NCI-H1092 (cell line): ENCODE measurements at regions not wholly inside any gene's neighbourhood (a gene's known extent, or its start where the extent isn't known, plus 50 kb on each side); places are given as distances from the start of the nearest gene placed in this dataset.
"Not testable (repeated sequence)": the region's sequence is repeated elsewhere in the genome, so short reads cannot be mapped to it uniquely, and the experiment has no call there.

ENCODE experiments used
- DNase-seq: peaks from one replicate; lab custom pipeline; 2025; lab: John Stamatoyannopoulos, UW

DNA sequence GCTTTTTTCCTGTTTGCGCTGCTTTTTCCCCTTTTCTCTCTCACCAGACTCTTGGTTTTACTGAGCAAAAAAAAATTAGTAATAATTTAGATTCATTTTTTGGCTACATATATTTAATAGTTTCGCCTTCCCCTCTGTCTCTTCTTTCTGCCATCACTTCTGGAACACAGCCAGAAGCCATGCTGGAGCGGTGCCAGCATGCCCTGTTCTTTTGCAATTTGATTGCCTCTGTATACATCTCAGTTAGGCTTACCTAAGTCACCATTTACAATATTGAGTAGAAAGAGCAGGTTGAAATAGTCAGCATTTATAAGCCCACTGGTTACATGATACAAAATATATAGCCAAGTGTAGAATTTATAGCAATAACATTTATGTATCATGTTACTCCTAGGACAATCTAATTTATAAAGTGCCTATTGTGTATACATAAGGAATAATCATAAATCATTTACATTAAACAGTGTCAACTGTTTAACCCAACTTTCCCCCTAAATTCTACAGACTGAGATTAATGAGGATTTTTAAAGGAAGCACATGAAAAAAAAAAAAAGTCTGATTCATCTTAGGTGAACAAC is 413.8 kb upstream of the SOX5 start:
- DNase-seq, result peak; percentile 27

DNA sequence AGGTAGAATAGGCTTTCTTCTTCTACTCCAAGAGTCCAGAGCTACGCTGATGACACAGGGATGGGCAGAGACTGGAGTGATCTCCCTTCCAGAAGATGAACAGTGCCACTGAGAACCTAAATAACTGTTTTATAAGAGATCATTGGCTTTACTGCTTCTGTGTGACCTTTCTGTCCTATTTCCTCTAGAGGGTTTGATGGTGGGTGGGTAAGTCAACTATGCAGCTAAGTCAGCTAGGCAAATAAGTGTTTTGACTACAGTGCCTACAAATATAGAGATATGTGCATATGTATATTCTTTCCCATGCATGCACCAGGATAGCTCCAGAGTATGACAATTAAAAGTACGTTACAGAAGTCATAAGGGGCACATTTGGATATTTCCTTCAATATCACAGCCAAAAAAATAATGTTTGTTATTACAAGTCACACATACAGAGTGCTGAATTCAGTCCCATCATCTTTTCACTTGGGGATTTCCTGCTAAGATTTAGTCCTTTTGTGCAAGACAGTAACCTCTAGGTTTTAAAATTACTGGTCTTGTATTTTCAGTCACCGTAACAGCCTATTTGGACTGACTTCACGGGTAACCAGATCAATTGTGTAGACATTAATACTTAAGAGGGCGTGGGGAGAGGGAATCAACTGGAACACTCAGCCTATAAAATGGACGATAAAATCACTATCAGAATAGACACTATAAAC is 412.6 kb upstream of the SOX5 start:
- no peak for DNase-seq

DNA sequence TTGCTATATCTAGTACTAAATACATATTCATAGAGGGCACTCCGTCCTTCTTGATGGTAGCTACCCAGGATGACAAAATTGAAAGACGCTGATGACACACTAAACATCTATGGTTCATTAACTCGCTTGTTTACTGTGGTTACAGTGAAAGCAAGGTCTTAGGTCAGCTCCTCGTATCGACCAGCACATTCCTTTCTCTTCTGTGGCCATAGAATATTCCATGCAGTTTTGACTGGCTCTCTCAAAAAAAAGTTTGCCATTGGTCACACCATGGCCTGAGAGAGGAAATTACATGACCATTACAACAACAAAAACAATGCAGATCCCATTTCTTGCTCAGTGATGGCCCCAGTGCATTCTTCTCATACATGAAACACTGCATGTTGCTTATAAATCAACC is 411.4 kb upstream of the SOX5 start:
- DNase-seq, result no peak

DNA sequence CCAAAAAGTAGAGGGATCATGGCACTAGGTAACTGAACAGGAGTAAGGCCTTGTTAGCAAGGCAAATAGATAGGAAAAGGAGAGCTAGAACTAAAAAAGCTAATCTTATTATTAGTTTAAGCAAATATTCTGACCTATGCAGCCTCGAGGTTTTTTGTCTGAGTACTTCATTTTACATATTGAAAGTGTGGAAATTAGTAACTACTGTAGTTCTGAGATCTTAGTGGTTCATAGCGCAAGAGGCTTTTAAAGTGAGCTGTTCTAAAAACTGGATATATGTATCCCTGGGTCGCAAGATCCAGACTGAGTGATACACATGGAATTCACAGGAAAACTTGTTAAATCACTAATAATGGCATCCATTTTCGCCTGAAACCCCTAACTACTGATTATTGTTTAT is 411.0 kb upstream of the SOX5 start:
- DNase-seq, result no peak

DNA sequence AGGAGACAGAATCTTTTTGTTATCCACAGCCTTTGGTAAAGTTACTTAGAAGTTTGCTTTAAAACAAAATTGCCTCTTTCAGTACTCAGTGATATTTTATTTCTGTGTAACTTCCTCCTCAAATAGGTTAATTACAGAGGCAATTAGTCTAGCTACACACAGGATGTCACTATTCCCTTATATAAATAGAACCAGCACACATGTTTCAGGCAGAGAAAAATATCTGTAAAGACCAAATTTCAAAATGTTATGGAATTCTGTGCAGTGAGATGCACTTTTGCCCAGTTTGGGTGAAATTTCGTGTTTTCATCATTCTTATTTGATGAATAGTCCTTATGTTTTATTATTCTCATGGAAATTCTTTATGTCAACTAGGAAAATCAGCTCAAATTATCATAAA is 410.6 kb upstream of the SOX5 start:
- DNase-seq, result no peak

DNA sequence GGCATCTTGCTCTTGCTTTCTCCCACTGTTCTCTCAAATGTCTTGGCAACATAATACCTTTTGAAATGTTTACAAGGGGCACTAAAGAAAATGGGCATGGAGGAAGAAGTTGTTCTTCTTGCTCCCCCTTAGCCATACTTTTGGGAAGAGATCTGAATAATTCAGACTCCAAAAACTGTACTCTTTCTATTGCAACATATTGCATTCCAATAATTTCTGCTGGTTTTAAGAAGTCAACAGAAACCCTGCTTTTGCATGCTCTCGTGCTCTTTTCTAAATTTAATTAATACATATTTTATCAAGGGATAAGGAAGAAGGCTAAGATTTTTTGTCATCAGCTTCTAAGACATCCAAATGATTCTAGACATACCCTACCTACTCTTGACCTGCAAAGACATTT is 409.9 kb upstream of the SOX5 start:
- DNase-seq, result no peak

DNA sequence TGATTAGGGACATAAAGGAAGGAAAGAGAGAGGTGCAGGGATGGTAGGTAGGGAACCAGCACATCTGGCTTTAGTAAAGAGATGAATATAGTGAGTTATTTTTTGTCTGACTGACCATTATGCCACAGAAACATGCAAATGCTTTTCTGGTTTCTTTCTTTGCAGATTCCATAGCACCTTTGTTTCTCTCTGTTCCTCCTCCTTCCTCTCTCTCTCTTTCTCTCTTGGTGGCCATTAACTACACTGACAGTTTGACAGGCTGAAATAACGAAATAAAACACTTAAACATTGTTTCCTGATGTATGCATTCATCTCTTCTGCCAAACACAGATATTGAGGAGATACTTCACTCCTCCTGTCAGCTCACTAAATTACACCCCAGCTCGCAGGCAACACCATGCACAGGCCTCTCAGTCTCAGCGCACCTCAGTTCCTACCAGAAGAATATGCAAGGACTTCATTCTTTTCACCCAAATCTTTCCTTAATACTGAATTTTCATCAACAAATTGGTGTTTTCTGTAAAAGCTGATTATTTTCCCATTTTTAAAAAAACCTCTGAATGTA is 406.9 kb upstream of the SOX5 start:
- DNase-seq, result no peak

DNA sequence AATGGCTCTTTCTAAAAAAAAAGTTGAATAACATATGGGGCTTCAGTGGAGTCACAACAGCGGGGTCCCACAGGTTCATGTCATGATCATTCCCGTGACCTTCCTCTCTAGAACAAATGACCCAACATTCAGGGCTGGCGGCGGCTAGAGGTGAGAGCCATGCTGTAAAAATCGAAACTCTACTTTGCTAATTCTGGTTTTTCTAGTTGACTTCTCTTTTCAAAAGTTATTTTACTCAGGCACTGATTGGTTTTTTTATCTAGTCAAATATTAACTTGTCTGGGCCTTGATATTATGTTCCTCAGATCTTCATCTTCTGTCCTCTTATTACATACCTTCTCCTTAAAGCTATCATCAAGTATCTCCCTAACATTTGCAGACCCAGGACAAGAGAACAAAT is 402.9 kb upstream of the SOX5 start:
- no peak for DNase-seq

DNA sequence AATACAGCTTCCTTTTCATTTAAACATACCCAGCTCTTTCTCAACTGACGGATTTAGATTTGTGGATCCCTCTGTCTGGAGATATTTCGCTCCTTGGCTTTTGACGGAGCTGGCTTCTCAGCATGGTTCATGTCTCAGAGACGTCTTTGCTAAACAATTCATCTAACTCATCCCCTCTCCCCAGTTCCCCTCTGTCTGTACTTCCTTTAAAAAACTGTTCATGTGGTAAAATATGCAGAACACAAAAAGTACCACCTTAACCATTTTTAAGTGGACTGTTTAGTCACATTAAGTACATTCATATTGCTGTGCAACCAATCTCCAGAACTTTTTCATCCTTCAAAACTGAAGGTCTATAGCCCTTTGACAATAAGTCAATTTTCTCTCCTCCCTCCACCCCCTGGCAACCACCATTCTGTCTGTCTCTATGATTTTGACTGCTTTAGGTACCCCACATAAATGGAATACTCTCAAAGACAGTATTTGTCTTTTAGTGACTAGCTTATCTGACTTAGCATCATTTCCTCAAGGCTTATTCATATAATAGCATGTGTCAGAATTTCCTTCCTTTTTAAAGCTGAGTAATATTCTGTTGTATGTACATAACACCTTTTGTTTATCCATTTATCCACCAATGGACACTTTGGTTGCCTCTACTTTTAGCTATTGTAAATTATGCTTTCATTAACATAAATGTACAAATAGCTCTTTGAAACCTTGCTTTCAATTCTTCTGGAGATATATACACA is 399.8 kb upstream of the SOX5 start:
- no peak for DNase-seq

DNA sequence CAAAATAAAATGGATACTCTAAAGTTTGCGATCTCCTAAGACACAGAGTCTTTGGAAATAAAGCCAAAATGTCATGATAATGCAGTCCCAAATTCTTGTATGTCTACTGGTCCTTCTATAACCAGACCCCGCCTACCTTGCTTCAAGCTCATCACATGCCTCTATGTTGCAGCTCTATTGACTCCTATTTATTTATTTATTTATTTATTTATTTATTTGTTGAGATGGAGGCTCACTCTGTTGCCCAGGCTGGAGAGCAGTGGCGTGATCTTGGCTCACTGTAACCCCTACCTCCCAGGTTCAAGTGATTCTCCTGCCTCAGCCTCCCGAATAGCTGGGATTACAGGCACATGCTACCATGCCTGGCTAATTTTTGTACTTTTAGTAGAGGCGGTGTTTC is 398.7 kb upstream of the SOX5 start:
- DNase-seq, result not testable (repeated sequence)

DNA sequence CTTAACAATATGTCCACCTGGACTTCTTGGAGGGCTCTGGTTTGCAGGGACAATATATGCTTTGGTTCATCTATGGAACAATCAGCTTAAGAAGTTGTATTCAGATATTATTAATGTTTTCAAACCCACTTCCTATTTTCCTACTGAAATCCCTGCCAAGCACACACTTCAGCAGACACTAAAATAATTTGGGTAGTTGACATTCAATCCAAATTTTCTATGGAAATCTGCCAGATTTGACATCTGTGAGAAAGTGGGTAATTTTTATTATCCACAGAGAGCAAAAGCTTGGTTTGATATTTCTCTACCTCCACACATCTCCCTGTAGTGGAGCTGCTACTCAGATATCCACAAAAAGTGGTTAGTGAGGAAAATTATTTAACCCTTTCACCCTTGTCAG is 378.8 kb upstream of the SOX5 start:
- DNase-seq, result peak; percentile 11

DNA sequence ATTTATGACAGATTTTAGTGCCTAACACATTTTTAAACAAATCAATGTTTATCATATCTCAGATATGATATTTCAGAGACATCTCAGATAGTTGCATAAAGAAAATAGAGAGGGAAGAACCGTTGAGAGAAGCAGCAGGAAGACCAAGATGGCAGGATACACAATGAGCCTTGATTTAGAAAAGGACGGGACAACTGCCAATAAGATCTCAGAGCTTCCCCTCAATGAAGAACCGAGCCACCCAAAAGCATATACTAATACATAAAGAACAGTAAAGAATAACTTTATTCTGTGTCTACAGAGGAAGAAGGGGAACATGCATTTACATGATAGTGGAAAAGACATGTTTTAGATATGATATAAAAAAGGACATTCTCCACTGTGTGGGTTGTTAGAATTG is 375.9 kb upstream of the SOX5 start:
- no peak for DNase-seq

DNA sequence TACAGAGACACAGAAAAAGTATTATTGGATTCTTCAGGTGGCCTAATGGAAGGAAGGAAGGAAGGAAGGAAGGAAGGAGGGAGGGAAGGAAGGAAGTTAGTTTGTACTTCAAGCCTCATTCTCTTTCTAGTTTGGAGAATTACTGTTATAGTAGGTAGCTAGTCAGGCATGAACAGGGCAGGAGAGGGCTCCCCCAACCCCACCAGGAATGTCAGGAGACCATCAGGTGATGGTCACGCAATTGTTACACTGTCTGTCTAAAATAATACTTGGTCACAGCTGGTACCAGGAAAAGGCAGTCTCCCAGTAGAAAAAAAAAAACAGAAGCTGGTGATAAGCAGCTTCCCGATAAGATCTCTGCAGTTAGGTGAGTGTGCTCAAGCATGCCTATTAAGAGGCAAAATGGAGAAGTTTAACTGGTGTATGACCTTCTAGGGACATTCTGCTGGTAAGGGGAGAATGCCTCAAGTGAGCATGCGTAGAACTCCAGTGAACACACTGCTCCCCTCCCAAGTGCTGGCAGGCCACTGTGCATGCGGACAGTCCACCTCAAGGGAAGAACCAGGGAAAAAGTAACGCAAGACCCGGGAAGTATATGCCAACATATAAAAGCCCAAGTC is 358.4 kb upstream of the SOX5 start:
- no peak for DNase-seq

DNA sequence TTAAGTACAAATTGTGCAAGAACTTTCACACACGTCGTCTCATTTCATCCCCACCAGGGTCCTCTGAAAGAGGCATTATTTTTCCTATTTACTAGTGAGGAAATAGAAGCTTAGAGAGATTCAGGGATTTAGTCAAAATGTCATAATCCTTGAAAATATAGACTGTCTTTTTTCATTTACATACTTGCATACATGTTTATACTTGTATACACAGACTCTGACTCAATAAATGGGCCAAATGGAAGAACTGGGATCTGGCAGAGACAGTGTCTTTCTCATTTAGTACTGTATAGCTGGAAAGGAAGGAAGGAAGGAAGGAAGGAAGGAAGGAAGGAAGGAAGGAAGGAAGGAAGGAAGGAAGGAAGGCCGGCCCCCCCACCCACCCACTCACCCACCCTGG is 357.7 kb upstream of the SOX5 start:
- DNase-seq, result no peak

DNA sequence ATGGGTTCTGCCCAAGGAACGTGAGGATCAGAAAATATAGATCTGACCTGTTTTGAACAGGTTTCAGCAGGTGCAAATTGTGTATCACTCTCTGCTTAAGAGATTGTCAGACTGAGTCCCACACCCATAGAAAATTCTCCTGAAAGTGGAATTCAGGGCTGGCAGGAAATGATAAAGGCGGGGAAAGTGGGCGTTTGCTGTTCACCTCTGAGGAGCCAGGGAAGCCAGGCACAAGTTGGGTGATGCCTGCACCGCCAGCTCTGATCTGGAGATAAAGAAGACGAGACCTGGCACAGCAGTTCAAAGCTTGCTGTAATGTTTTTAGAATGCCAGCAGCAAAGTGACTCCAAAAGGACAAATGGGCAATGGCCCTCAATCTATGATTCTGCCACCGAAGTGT is 356.5 kb upstream of the SOX5 start:
- DNase-seq, result no peak

DNA sequence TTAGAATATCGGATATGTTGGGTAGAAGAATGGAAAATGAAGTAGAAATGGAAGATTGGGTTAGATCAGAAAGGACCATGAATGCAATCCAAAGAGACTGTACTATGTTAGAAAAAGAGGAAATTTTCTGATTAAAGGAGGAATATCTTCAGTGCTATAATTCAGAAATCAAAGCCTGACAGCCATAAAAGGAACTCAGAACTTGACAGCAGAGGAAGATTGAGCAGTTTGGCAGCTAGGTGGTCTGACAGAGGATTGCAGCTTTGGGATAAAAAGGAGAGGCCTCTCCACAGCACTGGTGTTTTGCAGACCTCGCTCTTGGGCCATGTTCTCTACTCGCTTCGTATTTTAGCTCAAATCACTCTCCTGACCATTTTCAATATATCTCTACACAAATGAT is 354.8 kb upstream of the SOX5 start:
- no peak for DNase-seq

DNA sequence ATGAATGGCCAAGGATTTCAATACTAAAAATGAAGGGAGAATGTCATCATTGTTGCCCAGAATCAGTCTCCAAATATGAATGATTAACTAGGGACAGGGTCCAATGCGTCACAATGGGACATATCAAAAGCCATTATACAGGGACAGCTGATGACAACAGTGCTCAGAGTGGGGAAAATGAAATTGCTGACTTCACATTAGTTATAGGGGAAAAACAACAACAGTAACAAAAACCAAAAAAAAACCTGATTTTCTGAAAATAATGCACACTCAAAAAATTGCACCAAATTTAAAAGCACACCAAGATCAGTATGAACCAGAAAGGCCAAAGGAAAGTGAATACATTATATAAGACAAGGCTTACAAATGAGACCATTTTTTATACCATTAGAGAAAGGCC is 353.2 kb upstream of the SOX5 start:
- DNase-seq, result no peak

DNA sequence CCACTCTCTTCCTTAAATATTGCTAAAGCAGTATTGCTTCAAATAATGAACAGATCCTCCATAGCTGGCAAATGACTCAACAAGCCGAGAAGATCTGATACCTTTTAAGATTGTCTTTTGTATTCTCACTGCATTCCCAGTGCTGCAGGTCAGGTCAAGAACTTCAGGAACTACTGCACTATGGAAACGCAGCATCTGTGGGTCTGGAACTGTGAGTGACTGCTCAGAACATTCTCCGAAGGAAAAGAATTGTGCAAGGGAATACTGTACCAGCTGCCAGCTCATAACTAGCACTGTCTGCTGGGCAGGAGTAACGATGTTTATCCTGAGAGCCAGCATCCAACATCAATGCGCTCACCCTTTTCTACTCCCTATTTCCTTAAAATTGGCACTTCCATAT is 348.0 kb upstream of the SOX5 start:
- DNase-seq, result no peak

DNA sequence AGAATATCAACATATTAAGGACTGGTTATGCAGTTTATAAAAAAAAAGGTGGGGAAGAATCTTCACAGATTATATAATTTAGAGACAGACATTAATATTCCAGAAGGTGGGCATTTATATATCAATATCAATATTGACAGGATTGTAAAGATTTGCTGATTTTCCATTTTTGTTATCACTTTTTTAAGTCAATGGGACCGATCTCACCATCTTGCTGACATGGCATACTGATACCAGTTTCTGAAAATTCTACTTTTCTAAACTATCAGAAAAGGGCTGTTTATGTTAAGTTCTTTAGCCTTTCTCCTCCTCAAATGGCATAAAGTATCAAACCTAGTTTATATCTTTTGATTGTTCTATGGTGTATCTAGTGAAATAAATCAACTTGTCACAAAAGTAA is 344.1 kb upstream of the SOX5 start:
- no peak for DNase-seq

DNA sequence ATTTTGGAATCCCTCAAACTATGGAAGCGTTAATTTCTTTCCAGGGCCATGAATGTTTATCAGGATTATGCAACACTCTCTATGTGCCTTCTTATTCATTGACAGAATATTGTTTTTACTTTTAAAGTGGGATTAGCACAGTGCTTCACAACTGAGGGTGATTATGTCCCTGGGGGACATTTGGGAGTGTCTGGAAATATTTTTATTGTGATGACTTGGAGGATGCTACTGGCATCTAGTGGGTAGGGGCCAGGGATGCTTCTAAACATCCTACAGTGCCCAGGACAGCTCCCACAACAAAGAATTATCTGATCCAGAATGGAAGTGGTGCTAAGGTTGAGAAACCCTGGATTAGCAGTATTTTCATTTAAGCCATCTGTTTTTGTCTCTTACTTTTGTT is 338.5 kb upstream of the SOX5 start:
- DNase-seq, result no peak

DNA sequence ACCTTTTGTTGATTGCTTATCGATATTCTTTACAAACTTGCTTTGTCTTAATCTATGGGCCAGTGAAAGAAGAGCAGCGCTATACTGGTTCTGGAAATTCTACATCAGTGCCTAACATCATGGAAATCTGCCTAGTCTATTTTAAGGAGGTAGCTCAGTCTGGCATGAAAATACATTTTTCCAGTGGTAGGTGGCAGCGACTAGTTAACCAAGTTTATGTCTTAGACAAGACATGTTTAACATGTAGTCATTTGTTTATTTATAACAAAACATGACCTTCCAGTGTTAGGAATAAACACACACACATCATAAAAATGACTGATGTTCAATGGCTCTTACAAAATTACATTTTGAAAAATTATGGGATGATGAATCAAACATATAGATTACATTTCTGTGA is 336.0 kb upstream of the SOX5 start:
- DNase-seq, result no peak

DNA sequence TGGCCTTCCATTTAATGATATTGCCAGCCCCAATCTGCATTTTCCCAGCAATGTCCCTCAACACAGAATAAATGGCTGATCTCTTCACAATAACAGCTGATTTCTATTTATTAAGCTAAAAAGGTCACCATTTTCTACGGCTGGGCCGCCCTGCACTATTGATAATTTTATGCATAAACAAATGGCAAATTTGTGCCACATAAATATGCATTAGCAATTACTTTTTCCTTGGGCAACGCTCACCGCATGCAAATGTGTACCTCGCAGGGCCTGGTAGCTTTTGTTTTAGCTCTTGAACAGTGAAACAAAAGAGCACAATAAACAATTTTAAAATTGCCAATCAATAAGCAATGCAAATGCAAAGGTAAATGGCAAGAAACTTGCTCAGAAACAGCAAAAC is 331.9 kb upstream of the SOX5 start:
- no peak for DNase-seq
